ENCODE measurements at regions not wholly inside any gene's neighbourhood (a gene's known extent, or its start where the extent isn't known, plus 50 kb on each side); places are given as distances from the start of the nearest gene placed in this dataset.

- TF ChIP-seq CTCF (IDR thresholded peaks at IDR 0.05) (no peak), POLR2A (IDR thresholded peaks at IDR 0.05) (no peak)
Measured at GRCh38 chr3:461006-461405, 264.4 kb downstream of the CHL1 start.
